Smooth muscle cell (in vitro differentiated cells): ENCODE measurements at regions not wholly inside any gene's neighbourhood (a gene's known extent, or its start where the extent isn't known, plus 50 kb on each side); places are given as distances from the start of the nearest gene placed in this dataset.

Experiments
- DNase-seq: peaks from one replicate; lab custom pipeline; 2025; ENCODE audit not compliant: unreplicated experiment; lab: John Stamatoyannopoulos, UW
- H2AFZ ChIP-seq: fragments of 200-600 bp; sonication (generic); 2 replicates; pipeline ENCODE4 v1.6.0; 2016; ENCODE audit warnings: antibody characterized with exemption, low read depth, mild to moderate bottlenecking
- H3F3A ChIP-seq: fragments of 200-600 bp; sonication (generic); 2 replicates; pipeline ENCODE4 v1.6.0; 2017; ENCODE audit warnings: antibody characterized with exemption, low read depth
- H3K27ac ChIP-seq: fragments of 200-600 bp; sonication (generic); 2 replicates; pipeline ENCODE4 v1.5.1; 2016; ENCODE audit warnings: low read depth, mild to moderate bottlenecking
- H3K27me3 ChIP-seq: fragments of 200-600 bp; sonication (generic); 2 replicates; pipeline ENCODE4 v1.6.1; 2016; ENCODE audit warnings: low read depth, mild to moderate bottlenecking
- H3K36me3 ChIP-seq: fragments of 200-600 bp; sonication (generic); 2 replicates; pipeline ENCODE4 v1.5.1; 2016; ENCODE audit warnings: low read depth
- H3K4me1 ChIP-seq: fragments of 200-600 bp; sonication (generic); 2 replicates; pipeline ENCODE4 v1.5.1; 2016; ENCODE audit warnings: low read depth
- H3K4me2 ChIP-seq: fragments of 200-600 bp; sonication (generic); 2 replicates; pipeline ENCODE4 v1.6.0; 2016; ENCODE audit warnings: mild to moderate bottlenecking
- H3K4me3 ChIP-seq: fragments of 200-600 bp; sonication (generic); 2 replicates; pipeline ENCODE4 v1.5.1; 2016; ENCODE audit warnings: mild to moderate bottlenecking
- H3K79me2 ChIP-seq: fragments of 200-600 bp; sonication (generic); 2 replicates; pipeline ENCODE4 v1.6.0; 2016; ENCODE audit warnings: low read depth, mild to moderate bottlenecking
- H3K9ac ChIP-seq: fragments of 200-600 bp; sonication (generic); 2 replicates; pipeline ENCODE4 v1.6.0; 2016; ENCODE audit warnings: low read depth
- H3K9me3 ChIP-seq: fragments of 200-600 bp; sonication (generic); replicated peaks from 2 replicates; pipeline ENCODE4 v1.5.1; 2016; ENCODE audit warnings: low read depth
- H4K20me1 ChIP-seq: fragments of 200-600 bp; sonication (generic); 2 replicates; pipeline ENCODE4 v1.6.0; 2016; ENCODE audit warnings: low read depth
- CTCF ChIP-seq: fragments of 200-600 bp; sonication (generic); IDR thresholded peaks from 2 replicates; pipeline ENCODE4 v1.5.1; 2017; ENCODE audit warnings: borderline replicate concordance, mild to moderate bottlenecking, antibody characterized with exemption; ENCODE audit not compliant: insufficient read depth, poor library complexity, severe bottlenecking
- WGBS: methylation state at CpG from one replicate; pipeline ENCODE4 v1.1.7; 2016; ENCODE audit warnings: low lambda C conversion rate; 5-methylcytosine and 5-hydroxymethylcytosine counted together

GRCh38 chr1:81597720-81598426 lies 202.9 kb upstream of the ADGRL2 start:
- Histone ChIP-seq H3K4me2 (no peak overlapping the region), H2AFZ (no peak overlapping the region), H3F3A (no peaks in the 10 kb centered on the region), H3K4me1 (peaks cover 9% of the 10 kb centered on the region), H4K20me1 (no peaks in the 10 kb centered on the region), H3K36me3 (no peaks in the 10 kb centered on the region), H3K79me2 (no peaks in the 10 kb centered on the region), H3K9me3 (no peaks in the 10 kb centered on the region), H3K27me3 (no peaks in the 10 kb centered on the region), H3K9ac (no peak overlapping the region), H3K4me3 (no peak overlapping the region), H3K27ac (no peak overlapping the region)
- WGBS = 86% methylated on average over 3 of the region's 3 CpGs
- TF ChIP-seq CTCF = no peak
- DNase-seq = no peak

GRCh38 chr1:81596341-81596740 lies 204.4 kb upstream of the ADGRL2 start:
- 97% methylated on average over 14 of the region's 14 CpGs for WGBS
- no peaks in the 10 kb centered on the region for H3K27me3 ChIP-seq
- peaks cover 9% of the 10 kb centered on the region for H3K4me1 ChIP-seq
- no peaks in the 10 kb centered on the region for H3K9me3 ChIP-seq
- no peak overlapping the region for H2AFZ ChIP-seq
- no peak overlapping the region for H3K27ac ChIP-seq
- H3K4me2 ChIP-seq = no peak overlapping the region
- no peak overlapping the region for H3K4me3 ChIP-seq
- no peaks in the 10 kb centered on the region for H3K36me3 ChIP-seq
- H4K20me1 ChIP-seq = no peaks in the 10 kb centered on the region
- no peaks in the 10 kb centered on the region for H3F3A ChIP-seq
- no peak for TF ChIP-seq CTCF
- DNase-seq = no peak
- H3K9ac ChIP-seq = no peak overlapping the region
- no peaks in the 10 kb centered on the region for H3K79me2 ChIP-seq

GRCh38 chr1:81594206-81594605 lies 206.5 kb upstream of the ADGRL2 start:
- DNase-seq = no peak
- H3K27ac ChIP-seq = no peak overlapping the region
- no peaks in the 10 kb centered on the region for H4K20me1 ChIP-seq
- no peak overlapping the region for H2AFZ ChIP-seq
- H3K9ac ChIP-seq = no peak overlapping the region
- H3K27me3 ChIP-seq = no peaks in the 10 kb centered on the region
- no peak overlapping the region for H3K4me2 ChIP-seq
- no peaks in the 10 kb centered on the region for H3K36me3 ChIP-seq
- no peaks in the 10 kb centered on the region for H3F3A ChIP-seq
- no peaks in the 10 kb centered on the region for H3K9me3 ChIP-seq
- WGBS = 97% methylated on average over 1 of the region's 1 CpG
- H3K4me3 ChIP-seq = no peak overlapping the region
- TF ChIP-seq CTCF = no peak
- H3K4me1 ChIP-seq = peaks cover 13% of the 10 kb centered on the region
- H3K79me2 ChIP-seq = no peaks in the 10 kb centered on the region

- WGBS = 94% methylated on average over 2 of the region's 2 CpGs
Observed at GRCh38 chr1:81592233-81592632, 208.5 kb upstream of the ADGRL2 start.

More at GRCh38 chr1:81592233-81592632, 208.5 kb upstream of the ADGRL2 start:
- H3K79me2 ChIP-seq = no peaks in the 10 kb centered on the region
- no peaks in the 10 kb centered on the region for H3K36me3 ChIP-seq
- H3K27ac ChIP-seq = no peak overlapping the region
- no peaks in the 10 kb centered on the region for H3F3A ChIP-seq
- no peak for DNase-seq
- H2AFZ ChIP-seq = no peak overlapping the region
- H3K9me3 ChIP-seq = no peaks in the 10 kb centered on the region
- no peaks in the 10 kb centered on the region for H3K27me3 ChIP-seq
- peaks cover 8% of the 10 kb centered on the region for H3K4me1 ChIP-seq
- H3K4me2 ChIP-seq = no peak overlapping the region
- no peaks in the 10 kb centered on the region for H4K20me1 ChIP-seq
- H3K9ac ChIP-seq = no peak overlapping the region
- no peak overlapping the region for H3K4me3 ChIP-seq
- TF ChIP-seq CTCF = no peak
